Activated B cell treated with CpG ODN at 0.5 μM for 24 hours (primary cell): ENCODE measurements at regions not wholly inside any gene's neighbourhood (a gene's known extent, or its start where the extent isn't known, plus 50 kb on each side); places are given as distances from the start of the nearest gene placed in this dataset.

Experiments
- ATAC-seq: fragments of 200-7000 bp; cut with Tn5 transposase; one replicate; pipeline ENCODE4 v1.10.0; 2021; ENCODE audit warnings: low read depth, mild to moderate bottlenecking, moderate library complexity
- CTCF ChIA-PET: fragments of 350-600 bp; sonication (Branson Sonifier 250); formaldehyde crosslinking; loops from one replicate; lab custom pipeline; 2021; ENCODE audit warnings: antibody characterized with exemption; lab: Charles Lee
- POLR2A ChIA-PET: fragments of 350-600 bp; sonication (Branson Sonifier 250); formaldehyde crosslinking; loops from one replicate; lab custom pipeline; 2021; ENCODE audit warnings: antibody characterized with exemption; lab: Charles Lee
- DNase-seq: peaks from one replicate; pipeline ENCODE4 v3.0.0; 2022
- H3K27ac Mint-ChIP-seq: one replicate; pipeline ENCODE4 v1.8.0; 2020; ENCODE audit warnings: mixed read lengths
- H3K27me3 Mint-ChIP-seq: one replicate; pipeline ENCODE4 v1.8.0; 2021; ENCODE audit warnings: mixed read lengths
- H3K36me3 Mint-ChIP-seq: one replicate; pipeline ENCODE4 v1.8.0; 2021; ENCODE audit warnings: low read depth, mixed read lengths
- H3K4me1 Mint-ChIP-seq: one replicate; pipeline ENCODE4 v1.8.0; 2021; ENCODE audit warnings: mixed read lengths
- H3K4me3 Mint-ChIP-seq: one replicate; pipeline ENCODE4 v1.8.0; 2020; ENCODE audit warnings: mild to moderate bottlenecking, mixed read lengths
- H3K9me3 Mint-ChIP-seq: one replicate; pipeline ENCODE4 v1.8.0; 2020; ENCODE audit warnings: mixed read lengths
- CTCF ChIP-seq: fragments of 200-600 bp; IDR thresholded peaks from one replicate; pipeline ENCODE4 v1.8.0; 2022; ENCODE audit warnings: antibody characterized with exemption, mild to moderate bottlenecking
- intact Hi-C: fragments of 100-400 bp; cut with micrococcal nuclease; formaldehyde crosslinking; loops from one replicate; pipeline ENCODE4 v1.15.1; 2024

- Mint-ChIP-seq H3K36me3 (no peaks in the 10 kb centered on the region), H3K27me3 (peaks cover 14% of the 10 kb centered on the region), H3K27ac (no peak overlapping the region), H3K9me3 (no peaks in the 10 kb centered on the region), H3K4me3 (no peak overlapping the region), H3K4me1 (no peaks in the 10 kb centered on the region)
- intact Hi-C loops: no loop called here
- ChIA-PET CTCF (no interaction called here), POLR2A (no interaction called here)
- no peak for ATAC-seq
- no peak for DNase-seq
- no peak for TF ChIP-seq CTCF
Observed at GRCh38 chr20:4300401-4300800, 51.3 kb upstream of the ADRA1D start.

- H3K27ac Mint-ChIP-seq: no peak overlapping the region
- intact Hi-C loops: no loop called here
- DNase-seq (no peak), ATAC-seq (no peak)
- ChIA-PET POLR2A (no interaction called here), CTCF (no interaction called here)
- H3K27me3 Mint-ChIP-seq: peaks cover 19% of the 10 kb centered on the region
- no peaks in the 10 kb centered on the region for H3K4me1 Mint-ChIP-seq
- TF ChIP-seq CTCF: no peak
- no peaks in the 10 kb centered on the region for H3K36me3 Mint-ChIP-seq
- no peak overlapping the region for H3K4me3 Mint-ChIP-seq
- no peaks in the 10 kb centered on the region for H3K9me3 Mint-ChIP-seq
Observed at GRCh38 chr20:4299773-4300172, 50.7 kb upstream of the ADRA1D start.

GRCh38 chr20:4299216-4299615, 50.1 kb upstream of the ADRA1D start:
- Mint-ChIP-seq H3K4me1 (no peaks in the 10 kb centered on the region), H3K36me3 (no peaks in the 10 kb centered on the region), H3K4me3 (no peak overlapping the region), H3K9me3 (no peaks in the 10 kb centered on the region), H3K27me3 (peaks cover 21% of the 10 kb centered on the region), H3K27ac (no peak overlapping the region)
- intact Hi-C loops: no loop called here
- ATAC-seq: no peak
- CTCF ChIA-PET: no interaction called here
- no peak for DNase-seq
- POLR2A ChIA-PET: no interaction called here
- TF ChIP-seq CTCF: no peak
